ENCODE measurements at regions not wholly inside any gene's neighbourhood (a gene's known extent, or its start where the extent isn't known, plus 50 kb on each side); places are given as distances from the start of the nearest gene placed in this dataset.
A peak's percentile ranks its signal among the peaks of the same experiment; 100 is the strongest.

- H3K36me3 ChIP-seq: no peaks in the 10 kb centered on the region
- DNase-seq: no peak
- intact Hi-C loops (cut with DNase I): no loop called here
- no peak overlapping the region for H3K27ac ChIP-seq
- TF ChIP-seq POLR2A (IDR thresholded peaks at IDR 0.05) (no peak), CTCF (IDR thresholded peaks at IDR 0.05) (no peak)
- H3K4me3 ChIP-seq: no peak overlapping the region
- H3K9me3 ChIP-seq: no peaks in the 10 kb centered on the region
- H3K4me1 ChIP-seq: peaks cover 0 to 68% (median 28%) of the 10 kb centered on the region in 12 donors
- ATAC-seq: peak in 2 of 4 donors; percentile 11 to 23
- H3K27me3 ChIP-seq: no peaks in the 10 kb centered on the region
- 70 to 81% (median 73%) methylated on average over 3 of the region's 3 CpGs for WGBS, 4 donors
Measured at GRCh38 chr5:57410374-57411320, 72.0 kb downstream of the ACTBL2 start.

GRCh38 chr5:57408714-57409113 lies 73.9 kb downstream of the ACTBL2 start:
- peak overlapping the region in 7 of 12 donors; percentile 5 to 65 (median 45) for H3K27ac ChIP-seq
- no peak overlapping the region for H3K4me3 ChIP-seq

GRCh38 chr5:57408285-57408684 lies 74.3 kb downstream of the ACTBL2 start:
- intact Hi-C loops (cut with DNase I): no loop called here
- ATAC-seq: peak in 1 of 4 donors; percentile 23
- Histone ChIP-seq H3K27ac (peak overlapping the region in 7 of 12 donors; percentile 5 to 65 (median 39)), H3K4me1 (peaks cover 0 to 73% (median 30%) of the 10 kb centered on the region in 12 donors), H3K27me3 (no peaks in the 10 kb centered on the region), H3K9me3 (no peaks in the 10 kb centered on the region), H3K36me3 (no peaks in the 10 kb centered on the region), H3K4me3 (no peak overlapping the region)
- TF ChIP-seq POLR2A (IDR thresholded peaks at IDR 0.05): no peak
- no peak for TF ChIP-seq CTCF (IDR thresholded peaks at IDR 0.05)
- WGBS, 4 donors: 74 to 81% (median 78%) methylated on average over 5 of the region's 5 CpGs
- no peak for DNase-seq

More at GRCh38 chr5:57408714-57409113, 73.9 kb downstream of the ACTBL2 start:
- Histone ChIP-seq H3K27me3 (no peaks in the 10 kb centered on the region), H3K36me3 (no peaks in the 10 kb centered on the region), H3K9me3 (no peaks in the 10 kb centered on the region), H3K4me1 (peaks cover 0 to 73% (median 30%) of the 10 kb centered on the region in 12 donors)
- WGBS, 4 donors: 26 to 37% (median 29%) methylated on average over 1 of the region's 1 CpG
- ATAC-seq: peak in 3 of 4 donors; percentile 52 to 58 (median 56)
- no peak for DNase-seq
- TF ChIP-seq CTCF (IDR thresholded peaks at IDR 0.05): no peak
- no peak for TF ChIP-seq POLR2A (IDR thresholded peaks at IDR 0.05)
- intact Hi-C loops (cut with DNase I): no loop called here

- Histone ChIP-seq H3K27ac (peak overlapping the region in 2 of 12 donors; percentile 45 to 65), H3K36me3 (no peaks in the 10 kb centered on the region), H3K9me3 (no peaks in the 10 kb centered on the region), H3K4me3 (no peak overlapping the region), H3K4me1 (peaks cover 0 to 72% (median 30%) of the 10 kb centered on the region in 12 donors), H3K27me3 (no peaks in the 10 kb centered on the region)
- TF ChIP-seq POLR2A (IDR thresholded peaks at IDR 0.05) (no peak), CTCF (IDR thresholded peaks at IDR 0.05) (no peak)
- ATAC-seq (no peak), DNase-seq (no peak)
- WGBS, 4 donors: 82 to 95% (median 91%) methylated on average over 5 of the region's 5 CpGs
- intact Hi-C loops (cut with DNase I): no loop called here
Measured at GRCh38 chr5:57407391-57407790, 75.2 kb downstream of the ACTBL2 start.
